GM18907 (cell line): ENCODE measurements at regions not wholly inside any gene's neighbourhood (a gene's known extent, or its start where the extent isn't known, plus 50 kb on each side); places are given as distances from the start of the nearest gene placed in this dataset.
A peak's percentile ranks its signal among the peaks of the same experiment; 100 is the strongest.
"Not testable (repeated sequence)": the region's sequence is repeated elsewhere in the genome, so short reads cannot be mapped to it uniquely, and the experiment has no call there.

ENCODE experiments used
- ATAC-seq: cut with Tn5 transposase; IDR thresholded peaks from one replicate; pipeline ENCODE4 v1.9.1; 2021; ENCODE audit warnings: mild to moderate bottlenecking, moderate library complexity; ENCODE audit not compliant: unreplicated experiment

GRCh38 chrX:103911236-103911635 is 51.2 kb upstream of the TMSB15B start:
- ATAC-seq = no peak

GRCh38 chrX:103910430-103910829 is 52.0 kb upstream of the TMSB15B start:
- peak; percentile 78 for ATAC-seq

GRCh38 chrX:103904301-103904700 is 58.1 kb upstream of the TMSB15B start:
- no peak for ATAC-seq

GRCh38 chrX:103902606-103903005 is 59.8 kb upstream of the TMSB15B start:
- not testable (repeated sequence) for ATAC-seq

GRCh38 chrX:103889216-103889615 is 57.2 kb upstream of the RAB9B start:
- no peak for ATAC-seq

- ATAC-seq = no peak
These were observed 54.6 kb upstream of the RAB9B start for GRCh38 chrX:103886624-103887023.

GRCh38 chrX:103883533-103883932 is 51.5 kb upstream of the RAB9B start:
- ATAC-seq = no peak

- ATAC-seq = no peak
These were observed 50.9 kb upstream of the RAB9B start for GRCh38 chrX:103882999-103883398.
